ENCODE measurements at regions not wholly inside any gene's neighbourhood (a gene's known extent, or its start where the extent isn't known, plus 50 kb on each side); places are given as distances from the start of the nearest gene placed in this dataset.
A peak's percentile ranks its signal among the peaks of the same experiment; 100 is the strongest.

GRCh38 chr3:21020043-21020442, 731.0 kb downstream of the ZNF385D start:
- intact Hi-C loops (cut with micrococcal nuclease), result no loop called here
- H3K79me2 ChIP-seq (ENCODE audit: insufficient read depth, low read length), result no peaks in the 10 kb centered on the region
- no peaks in the 10 kb centered on the region for H3K4me1 ChIP-seq (ENCODE audit: control insufficient read depth in 1 of 2, insufficient read depth in 2 of 2, low read length in 2 of 2)
- H3K4me3 ChIP-seq (replicated peaks in 1 of 2; ENCODE audit: low read depth in 1 of 2, low read length in 2 of 2), result no peak overlapping the region
- H3K9me3 ChIP-seq (ENCODE audit: control insufficient read depth in 1 of 2, insufficient read depth in 1 of 2, low read depth in 1 of 2, low read length in 2 of 2), result peaks cover 0 to 9% of the 10 kb centered on the region in 2 experiments; a peak in 3 of 4 replicates
- ATAC-seq (no peak), DNase-seq (ENCODE audit: low read depth, low spot score) (no peak)
- H3K27me3 ChIP-seq (ENCODE audit: insufficient read depth, low read length), result no peaks in the 10 kb centered on the region
- no peak overlapping the region for H3K9ac ChIP-seq (ENCODE audit: low read length)
- no peaks in the 10 kb centered on the region for H4K20me1 ChIP-seq (ENCODE audit: insufficient read depth)
- TF ChIP-seq TCF7L2 (IDR thresholded peaks at IDR 0.05; ENCODE audit: borderline replicate concordance, extremely low read depth, insufficient read depth, insufficient read length) (no peak), CEBPB (IDR thresholded peaks at IDR 0.05; ENCODE audit: low read depth) (no peak), EZH2phosphoT487 (IDR thresholded peaks at IDR 0.05; ENCODE audit: borderline replicate concordance) (no peak)
- H3K9me2 ChIP-seq (ENCODE audit: insufficient read depth), result no peaks in the 10 kb centered on the region
- CTCF ChIA-PET, result no interaction called here
- POLR2A ChIA-PET, result no interaction called here
- RAD21 ChIA-PET (ENCODE audit: low non-redundant PET in 1 of 2, low total read pairs in 2 of 2, uncharacterized antibody in 2 of 2, unreplicated experiment in 2 of 2), result no interaction called here
- BruUV-seq (replicated peaks), result no TSS peak
- no peak overlapping the region for H3K4me2 ChIP-seq (ENCODE audit: low read length)
- H2AFZ ChIP-seq (ENCODE audit: low read depth, low read length, poor library complexity, severe bottlenecking), result no peak overlapping the region
- no peaks in the 10 kb centered on the region for H3K36me3 ChIP-seq (ENCODE audit: control insufficient read depth in 1 of 2, insufficient read depth in 2 of 2, low read length in 2 of 2)
- no peak overlapping the region for H3K27ac ChIP-seq (ENCODE audit: low read depth, low read length)

GRCh38 chr3:21017115-21017852, 733.7 kb downstream of the ZNF385D start:
- no peak overlapping the region for H3K9ac ChIP-seq (ENCODE audit: low read length)
- H3K27me3 ChIP-seq (ENCODE audit: insufficient read depth, low read length), result no peaks in the 10 kb centered on the region
- H3K27ac ChIP-seq (ENCODE audit: low read depth, low read length), result no peak overlapping the region
- TF ChIP-seq CTCF (IDR thresholded peaks at IDR 0.05 in 2 of 3, conservative IDR thresholded peaks at IDR 0.05 in 1 of 3; ENCODE audit: borderline replicate concordance in 1 of 3, insufficient read depth in 1 of 3, low read depth in 2 of 3, low read length in 2 of 3), result peak in 2 of 3 experiments; percentile 4 to 38; a peak in 3 of 6 replicates
- TF ChIP-seq REST (IDR thresholded peaks at IDR 0.05; ENCODE audit: low read depth), result no peak
- no peak overlapping the region for H3K4me3 ChIP-seq (replicated peaks in 1 of 2; ENCODE audit: low read depth in 1 of 2, low read length in 2 of 2)
- H4K20me1 ChIP-seq (ENCODE audit: insufficient read depth), result no peaks in the 10 kb centered on the region
- DNase-seq (ENCODE audit: low read depth, low spot score), result no peak
- no peak overlapping the region for H2AFZ ChIP-seq (ENCODE audit: low read depth, low read length, poor library complexity, severe bottlenecking)
- no peak for ATAC-seq
- no peaks in the 10 kb centered on the region for H3K36me3 ChIP-seq (ENCODE audit: control insufficient read depth in 1 of 2, insufficient read depth in 2 of 2, low read length in 2 of 2)
- no peaks in the 10 kb centered on the region for H3K4me1 ChIP-seq (ENCODE audit: control insufficient read depth in 1 of 2, insufficient read depth in 2 of 2, low read length in 2 of 2)
- POLR2A ChIA-PET, result no interaction called here
- H3K9me3 ChIP-seq (ENCODE audit: control insufficient read depth in 1 of 2, insufficient read depth in 1 of 2, low read depth in 1 of 2, low read length in 2 of 2), result peaks cover 0 to 14% of the 10 kb centered on the region in 2 experiments; a peak in 3 of 4 replicates
- H3K9me2 ChIP-seq (ENCODE audit: insufficient read depth), result no peaks in the 10 kb centered on the region
- CTCF ChIA-PET, result no interaction called here
- RAD21 ChIA-PET (ENCODE audit: low non-redundant PET in 1 of 2, low total read pairs in 2 of 2, uncharacterized antibody in 2 of 2, unreplicated experiment in 2 of 2), result no interaction called here
- H3K4me2 ChIP-seq (ENCODE audit: low read length), result no peak overlapping the region
- intact Hi-C loops (cut with micrococcal nuclease), result no loop called here
- no peaks in the 10 kb centered on the region for H3K79me2 ChIP-seq (ENCODE audit: insufficient read depth, low read length)
- no TSS peak for BruUV-seq (replicated peaks)

Data from HCT116 (cell line).